ENCODE measurements at regions not wholly inside any gene's neighbourhood (a gene's known extent, or its start where the extent isn't known, plus 50 kb on each side); places are given as distances from the start of the nearest gene placed in this dataset.
"Not testable (repeated sequence)": the region's sequence is repeated elsewhere in the genome, so short reads cannot be mapped to it uniquely, and the experiment has no call there.

- no peaks in the 10 kb centered on the region for H3K9me3 ChIP-seq
- no peak overlapping the region for H3K27ac ChIP-seq
- TF ChIP-seq, protein P1, sequence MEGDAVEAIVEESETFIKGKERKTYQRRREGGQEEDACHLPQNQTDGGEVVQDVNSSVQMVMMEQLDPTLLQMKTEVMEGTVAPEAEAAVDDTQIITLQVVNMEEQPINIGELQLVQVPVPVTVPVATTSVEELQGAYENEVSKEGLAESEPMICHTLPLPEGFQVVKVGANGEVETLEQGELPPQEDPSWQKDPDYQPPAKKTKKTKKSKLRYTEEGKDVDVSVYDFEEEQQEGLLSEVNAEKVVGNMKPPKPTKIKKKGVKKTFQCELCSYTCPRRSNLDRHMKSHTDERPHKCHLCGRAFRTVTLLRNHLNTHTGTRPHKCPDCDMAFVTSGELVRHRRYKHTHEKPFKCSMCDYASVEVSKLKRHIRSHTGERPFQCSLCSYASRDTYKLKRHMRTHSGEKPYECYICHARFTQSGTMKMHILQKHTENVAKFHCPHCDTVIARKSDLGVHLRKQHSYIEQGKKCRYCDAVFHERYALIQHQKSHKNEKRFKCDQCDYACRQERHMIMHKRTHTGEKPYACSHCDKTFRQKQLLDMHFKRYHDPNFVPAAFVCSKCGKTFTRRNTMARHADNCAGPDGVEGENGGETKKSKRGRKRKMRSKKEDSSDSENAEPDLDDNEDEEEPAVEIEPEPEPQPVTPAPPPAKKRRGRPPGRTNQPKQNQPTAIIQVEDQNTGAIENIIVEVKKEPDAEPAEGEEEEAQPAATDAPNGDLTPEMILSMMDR (IDR thresholded peaks at IDR 0.05) = no peak
- no peaks in the 10 kb centered on the region for H3K36me3 ChIP-seq
- no peaks in the 10 kb centered on the region for H3K27me3 ChIP-seq
- H3K4me3 ChIP-seq (ENCODE audit: low read depth in 1 of 2, low read length in 1 of 2) = no peak overlapping the region
- H3K4me1 ChIP-seq (ENCODE audit: control insufficient read depth in 1 of 2, insufficient read depth in 1 of 2, low read depth in 1 of 2, low read length in 1 of 2) = no peaks in the 10 kb centered on the region
Observed at GRCh38 chr1:222182641-222183040, 365.3 kb downstream of the HHIPL2 start.

GRCh38 chr1:222181191-222181590, 366.7 kb downstream of the HHIPL2 start:
- H3K4me3 ChIP-seq (ENCODE audit: low read depth in 1 of 2, low read length in 1 of 2) = no peak overlapping the region
- no peaks in the 10 kb centered on the region for H3K4me1 ChIP-seq (ENCODE audit: control insufficient read depth in 1 of 2, insufficient read depth in 1 of 2, low read depth in 1 of 2, low read length in 1 of 2)
- H3K36me3 ChIP-seq = no peaks in the 10 kb centered on the region
- TF ChIP-seq, protein P1 (IDR thresholded peaks at IDR 0.05) = no peak
- no peaks in the 10 kb centered on the region for H3K27me3 ChIP-seq
- H3K9me3 ChIP-seq = no peaks in the 10 kb centered on the region
- H3K27ac ChIP-seq = no peak overlapping the region

DNA sequence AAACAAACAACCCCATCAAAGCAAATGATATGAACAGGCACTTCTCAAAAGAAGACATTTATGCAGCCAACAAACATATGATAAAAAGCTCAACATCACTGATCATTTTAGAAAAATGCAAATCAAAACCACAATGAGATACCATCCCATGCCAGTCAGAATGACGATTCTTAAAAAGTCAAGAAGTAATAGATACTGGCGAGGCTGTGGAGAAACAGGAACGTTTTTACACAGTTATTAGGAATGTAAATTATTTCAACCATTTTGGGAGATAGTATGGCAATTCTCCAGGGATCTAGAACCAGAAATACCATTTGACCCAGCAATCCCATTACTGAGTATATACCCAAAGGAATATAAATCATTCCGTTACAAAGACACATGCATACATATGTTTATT, 370.4 kb downstream of the HHIPL2 start:
- not testable (repeated sequence) for H3K36me3 ChIP-seq; H3K9me3 ChIP-seq; H3K27me3 ChIP-seq; H3K27ac ChIP-seq; H3K4me1 ChIP-seq (ENCODE audit: control insufficient read depth in 1 of 2, insufficient read depth in 1 of 2, low read depth in 1 of 2, low read length in 1 of 2); H3K4me3 ChIP-seq (ENCODE audit: low read depth in 1 of 2, low read length in 1 of 2)

- Histone ChIP-seq H3K4me3 (ENCODE audit: low read depth in 1 of 2, low read length in 1 of 2) (no peak overlapping the region), H3K27me3 (no peaks in the 10 kb centered on the region), H3K36me3 (no peaks in the 10 kb centered on the region), H3K4me1 (ENCODE audit: control insufficient read depth in 1 of 2, insufficient read depth in 1 of 2, low read depth in 1 of 2, low read length in 1 of 2) (no peaks in the 10 kb centered on the region), H3K9me3 (no peaks in the 10 kb centered on the region), H3K27ac (no peak overlapping the region)
- TF ChIP-seq, protein P1 (IDR thresholded peaks at IDR 0.05) = no peak
Observed at GRCh38 chr1:222171005-222171404, 376.9 kb downstream of the HHIPL2 start.

- Histone ChIP-seq H3K27ac (no peak overlapping the region), H3K27me3 (no peaks in the 10 kb centered on the region), H3K4me1 (ENCODE audit: control insufficient read depth in 1 of 2, insufficient read depth in 1 of 2, low read depth in 1 of 2, low read length in 1 of 2) (no peaks in the 10 kb centered on the region)
Observed at GRCh38 chr1:222168621-222169020, 379.3 kb downstream of the HHIPL2 start.

DNA sequence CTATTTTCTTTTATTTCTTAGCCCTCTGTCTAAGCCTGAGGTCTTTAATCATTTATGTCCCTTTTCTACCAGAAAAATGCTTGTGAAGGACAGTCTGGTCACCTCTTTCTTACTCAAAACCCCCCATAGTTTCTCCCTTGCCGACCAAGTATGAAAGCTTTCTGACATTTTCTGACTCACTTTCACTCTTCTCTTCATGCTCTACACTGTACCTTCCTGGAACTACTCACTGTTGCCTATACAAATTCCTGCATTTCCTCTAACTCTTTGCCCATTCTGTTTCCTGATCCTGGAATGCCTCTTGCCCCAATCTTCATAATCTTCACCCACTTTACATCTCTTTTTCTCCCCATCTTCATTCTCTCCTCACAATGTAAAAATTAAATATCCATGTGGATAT, 380.0 kb downstream of the HHIPL2 start:
- H3K4me3 ChIP-seq (ENCODE audit: low read depth in 1 of 2, low read length in 1 of 2) = no peak overlapping the region
- no peaks in the 10 kb centered on the region for H3K27me3 ChIP-seq
- no peaks in the 10 kb centered on the region for H3K36me3 ChIP-seq
- H3K9me3 ChIP-seq = no peaks in the 10 kb centered on the region
- H3K4me1 ChIP-seq (ENCODE audit: control insufficient read depth in 1 of 2, insufficient read depth in 1 of 2, low read depth in 1 of 2, low read length in 1 of 2) = no peaks in the 10 kb centered on the region
- H3K27ac ChIP-seq = no peak overlapping the region
- TF ChIP-seq, protein P1 (IDR thresholded peaks at IDR 0.05) = no peak

More at GRCh38 chr1:222168621-222169020, 379.3 kb downstream of the HHIPL2 start:
- no peak overlapping the region for H3K4me3 ChIP-seq (ENCODE audit: low read depth in 1 of 2, low read length in 1 of 2)
- TF ChIP-seq, protein P1 (IDR thresholded peaks at IDR 0.05) = no peak
- no peaks in the 10 kb centered on the region for H3K36me3 ChIP-seq
- no peaks in the 10 kb centered on the region for H3K9me3 ChIP-seq

All from neutrophil (primary cell).